Fibroblast of villous mesenchyme (primary cell): ENCODE measurements at regions not wholly inside any gene's neighbourhood (a gene's known extent, or its start where the extent isn't known, plus 50 kb on each side); places are given as distances from the start of the nearest gene placed in this dataset.

Experiments
- DNase-seq: peaks from one replicate; pipeline ENCODE4 v3.0.0-alpha.2; 2010; ENCODE audit warnings: low read depth
- H3K4me3 ChIP-seq: 2 replicates; pipeline ENCODE4 v1.5.1; 2011; ENCODE audit warnings: low read depth, mild to moderate bottlenecking, low read length
- TF ChIP-seq, protein P1 (sequence below): IDR thresholded peaks from 2 replicates; pipeline ENCODE4 v1.5.1; 2012; ENCODE audit warnings: low read depth, mild to moderate bottlenecking, low read length; ENCODE audit not compliant: insufficient read depth

DNA sequence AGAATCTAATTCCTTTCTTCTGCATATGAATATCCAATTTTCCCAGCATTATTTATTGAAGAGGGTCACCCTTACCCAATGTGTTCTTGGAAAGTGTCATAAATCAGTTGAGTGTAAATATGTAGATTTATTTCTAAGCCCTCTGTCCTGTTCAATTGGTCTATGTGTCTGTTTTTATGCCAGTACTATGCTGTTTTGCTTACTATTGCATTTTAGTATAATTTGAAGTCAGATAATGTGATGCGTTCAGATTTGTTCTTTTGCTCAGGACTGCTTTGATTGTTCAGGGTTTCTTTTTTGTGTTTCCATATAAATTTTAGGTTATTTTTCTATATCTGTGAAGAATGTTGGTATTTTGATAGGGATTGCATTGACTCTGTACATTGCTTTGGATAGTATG is 420.4 kb upstream of the MIS18BP1 start:
- DNase-seq, result no peak
- TF ChIP-seq, protein P1, sequence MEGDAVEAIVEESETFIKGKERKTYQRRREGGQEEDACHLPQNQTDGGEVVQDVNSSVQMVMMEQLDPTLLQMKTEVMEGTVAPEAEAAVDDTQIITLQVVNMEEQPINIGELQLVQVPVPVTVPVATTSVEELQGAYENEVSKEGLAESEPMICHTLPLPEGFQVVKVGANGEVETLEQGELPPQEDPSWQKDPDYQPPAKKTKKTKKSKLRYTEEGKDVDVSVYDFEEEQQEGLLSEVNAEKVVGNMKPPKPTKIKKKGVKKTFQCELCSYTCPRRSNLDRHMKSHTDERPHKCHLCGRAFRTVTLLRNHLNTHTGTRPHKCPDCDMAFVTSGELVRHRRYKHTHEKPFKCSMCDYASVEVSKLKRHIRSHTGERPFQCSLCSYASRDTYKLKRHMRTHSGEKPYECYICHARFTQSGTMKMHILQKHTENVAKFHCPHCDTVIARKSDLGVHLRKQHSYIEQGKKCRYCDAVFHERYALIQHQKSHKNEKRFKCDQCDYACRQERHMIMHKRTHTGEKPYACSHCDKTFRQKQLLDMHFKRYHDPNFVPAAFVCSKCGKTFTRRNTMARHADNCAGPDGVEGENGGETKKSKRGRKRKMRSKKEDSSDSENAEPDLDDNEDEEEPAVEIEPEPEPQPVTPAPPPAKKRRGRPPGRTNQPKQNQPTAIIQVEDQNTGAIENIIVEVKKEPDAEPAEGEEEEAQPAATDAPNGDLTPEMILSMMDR, result no peak
- no peak overlapping the region for H3K4me3 ChIP-seq

DNA sequence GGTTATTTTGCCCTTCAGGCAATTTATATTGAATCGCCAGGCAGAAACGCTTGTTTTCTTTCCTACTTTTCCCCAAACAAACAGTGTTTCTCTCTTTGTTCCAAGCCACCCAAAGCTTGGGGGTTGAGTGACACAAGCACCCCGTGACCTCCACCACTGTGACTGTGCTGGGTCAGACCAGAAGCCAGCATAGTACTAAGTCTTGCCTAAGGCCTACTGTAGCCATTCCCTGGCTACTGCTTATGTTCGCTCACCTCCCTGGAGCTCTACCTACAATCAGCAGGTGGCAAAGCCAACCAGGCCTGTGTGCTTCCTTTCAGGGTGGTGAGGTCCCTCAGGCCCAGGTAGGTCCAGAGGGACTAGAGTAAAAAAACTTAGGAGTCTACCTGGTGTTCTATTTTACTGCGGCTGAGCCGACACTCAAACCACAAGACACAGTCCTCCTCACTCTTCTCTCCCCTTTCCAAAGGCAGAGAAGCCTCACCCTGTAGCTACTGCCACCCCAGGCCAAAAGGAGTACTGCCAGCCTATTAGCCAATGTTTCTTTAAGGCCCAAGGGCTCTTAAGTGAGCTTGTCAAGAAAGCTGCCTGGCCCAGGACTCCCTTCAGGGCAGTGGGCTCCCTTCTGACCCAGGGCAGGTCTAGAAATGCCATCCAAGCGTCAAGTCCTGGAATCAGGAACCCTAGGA is 411.8 kb upstream of the MIS18BP1 start:
- TF ChIP-seq, protein P1, result no peak
- no peak for DNase-seq
- no peak overlapping the region for H3K4me3 ChIP-seq

DNA sequence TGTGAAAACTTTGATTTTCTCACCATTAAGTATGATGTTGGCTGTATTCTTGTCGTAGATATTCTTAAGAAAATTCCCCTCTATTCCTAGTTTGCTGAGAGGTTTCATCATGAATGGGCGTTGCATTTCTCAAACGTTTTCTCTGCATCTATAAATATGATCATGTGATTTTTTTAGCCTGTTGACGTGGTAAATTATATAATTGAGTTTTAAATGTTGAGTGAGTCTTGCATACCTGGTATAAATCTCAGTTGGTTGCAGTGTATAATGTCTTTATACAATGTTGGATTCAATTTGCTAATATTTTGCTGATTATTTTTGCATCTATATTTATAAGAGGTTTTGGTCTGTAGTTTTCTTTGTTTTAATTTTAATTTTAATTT is 405.9 kb upstream of the MIS18BP1 start:
- TF ChIP-seq, protein P1, result no peak
- H3K4me3 ChIP-seq, result no peak overlapping the region
- no peak for DNase-seq

- no peak overlapping the region for H3K4me3 ChIP-seq
- TF ChIP-seq, protein P1, result no peak
- no peak for DNase-seq
Observed at GRCh38 chr14:45658226-45658916, 405.4 kb upstream of the MIS18BP1 start.

GRCh38 chr14:45651890-45652289 is 398.9 kb upstream of the MIS18BP1 start:
- DNase-seq, result no peak
- no peak overlapping the region for H3K4me3 ChIP-seq
- TF ChIP-seq, protein P1, result no peak

DNA sequence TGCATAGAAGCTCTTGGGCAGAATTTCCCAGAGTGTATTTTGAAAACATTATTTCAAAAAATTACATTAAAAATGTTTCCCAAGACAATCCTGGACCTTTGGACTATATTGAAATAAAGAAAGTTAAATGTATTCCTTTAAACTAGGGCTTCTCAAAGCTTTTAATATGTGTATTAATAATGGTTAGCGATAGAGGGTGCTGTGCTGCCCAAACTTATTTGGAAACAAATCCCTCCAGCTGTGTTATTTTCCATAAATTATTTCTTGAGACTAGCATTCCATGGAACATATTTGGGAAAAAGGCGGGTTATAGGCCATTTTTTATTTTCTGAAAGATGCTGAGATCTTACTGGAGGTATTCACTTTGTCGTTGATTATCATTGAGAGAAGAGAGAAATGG is 397.8 kb upstream of the MIS18BP1 start:
- TF ChIP-seq, protein P1, result no peak
- no peak overlapping the region for H3K4me3 ChIP-seq
- DNase-seq, result no peak
